Osteoblast (primary cell): ENCODE measurements at regions not wholly inside any gene's neighbourhood (a gene's known extent, or its start where the extent isn't known, plus 50 kb on each side); places are given as distances from the start of the nearest gene placed in this dataset.

Source experiments
- DNase-seq: peaks from one replicate; pipeline ENCODE4 v3.0.0; 2011; ENCODE audit warnings: low spot score, mixed read lengths; ENCODE audit not compliant: insufficient read length; ENCODE audit errors: missing footprints
- H2AFZ ChIP-seq: 2 replicates; pipeline ENCODE4 v1.6.0; 2011; ENCODE audit warnings: mild to moderate bottlenecking, low read length
- H3K27ac ChIP-seq: 2 replicates; pipeline ENCODE4 v1.5.1; 2011; ENCODE audit warnings: mild to moderate bottlenecking, low read depth, low read length, moderate library complexity
- H3K27me3 ChIP-seq: 2 replicates; pipeline ENCODE4 v1.6.0; 2012; ENCODE audit warnings: mild to moderate bottlenecking, control low read depth, inconsistent platforms, low read length, moderate library complexity; ENCODE audit not compliant: insufficient read depth
- H3K36me3 ChIP-seq: 2 replicates; pipeline ENCODE4 v1.5.1; 2011; ENCODE audit warnings: mild to moderate bottlenecking, low read length, control low read depth, moderate library complexity; ENCODE audit not compliant: insufficient read depth
- H3K4me1 ChIP-seq: 2 replicates; pipeline ENCODE4 v1.5.1; 2011; ENCODE audit warnings: mild to moderate bottlenecking, low read length, control low read depth, moderate library complexity; ENCODE audit not compliant: insufficient read depth
- H3K4me2 ChIP-seq: 2 replicates; pipeline ENCODE4 v1.6.0; 2011; ENCODE audit warnings: mild to moderate bottlenecking, low read length; ENCODE audit not compliant: insufficient read depth
- H3K4me3 ChIP-seq: fragments of 200-600 bp; sonication (generic); 3 replicates; pipeline ENCODE4 v1.5.1; 2012; ENCODE audit warnings: mild to moderate bottlenecking, low read length, inconsistent platforms; ENCODE audit not compliant: insufficient read depth
- H3K79me2 ChIP-seq: 2 replicates; pipeline ENCODE4 v1.6.0; 2012; ENCODE audit warnings: mild to moderate bottlenecking, low read length, control low read depth, inconsistent platforms; ENCODE audit not compliant: insufficient read depth
- H3K9me3 ChIP-seq: 2 replicates; pipeline ENCODE4 v1.5.1; 2011; ENCODE audit warnings: low read depth, low read length, control low read depth
- H4K20me1 ChIP-seq: 2 replicates; pipeline ENCODE4 v1.6.0; 2012; ENCODE audit warnings: mild to moderate bottlenecking, low read length, control low read depth; ENCODE audit not compliant: insufficient read depth
- TF ChIP-seq, protein P1 (sequence below): IDR thresholded peaks from 2 replicates; pipeline ENCODE4 v1.5.1; 2011; ENCODE audit warnings: mild to moderate bottlenecking, low read depth, low read length, moderate library complexity; ENCODE audit errors: extremely low read depth

DNA sequence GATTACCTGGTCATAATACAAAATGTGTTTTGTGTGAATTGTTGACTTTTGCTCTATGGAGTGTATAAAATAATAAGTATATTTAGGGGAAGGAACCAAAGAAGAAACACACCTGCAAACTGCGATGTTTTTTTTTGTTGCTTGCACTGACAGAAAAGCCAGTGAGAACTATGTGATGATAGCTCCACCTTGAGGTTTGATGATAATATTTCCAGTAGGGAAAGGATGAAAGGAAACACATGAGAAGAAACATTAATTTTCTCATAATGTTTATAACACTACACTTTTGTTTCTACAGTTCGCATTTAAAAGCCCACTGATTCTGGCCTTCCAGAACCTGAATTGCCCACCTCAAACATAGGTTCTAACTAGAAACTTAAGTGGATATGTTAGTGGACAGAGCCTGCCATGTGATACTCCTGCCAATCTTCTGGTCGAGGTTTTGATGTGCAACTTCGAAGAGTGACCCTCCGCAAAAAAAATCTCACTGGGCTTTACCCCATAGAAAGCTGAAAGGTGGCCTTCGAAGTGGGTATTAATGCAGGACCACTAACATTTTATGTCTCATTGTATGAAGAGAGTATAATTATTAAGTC, 476.4 kb upstream of the SPHKAP start:
- TF ChIP-seq, protein P1, sequence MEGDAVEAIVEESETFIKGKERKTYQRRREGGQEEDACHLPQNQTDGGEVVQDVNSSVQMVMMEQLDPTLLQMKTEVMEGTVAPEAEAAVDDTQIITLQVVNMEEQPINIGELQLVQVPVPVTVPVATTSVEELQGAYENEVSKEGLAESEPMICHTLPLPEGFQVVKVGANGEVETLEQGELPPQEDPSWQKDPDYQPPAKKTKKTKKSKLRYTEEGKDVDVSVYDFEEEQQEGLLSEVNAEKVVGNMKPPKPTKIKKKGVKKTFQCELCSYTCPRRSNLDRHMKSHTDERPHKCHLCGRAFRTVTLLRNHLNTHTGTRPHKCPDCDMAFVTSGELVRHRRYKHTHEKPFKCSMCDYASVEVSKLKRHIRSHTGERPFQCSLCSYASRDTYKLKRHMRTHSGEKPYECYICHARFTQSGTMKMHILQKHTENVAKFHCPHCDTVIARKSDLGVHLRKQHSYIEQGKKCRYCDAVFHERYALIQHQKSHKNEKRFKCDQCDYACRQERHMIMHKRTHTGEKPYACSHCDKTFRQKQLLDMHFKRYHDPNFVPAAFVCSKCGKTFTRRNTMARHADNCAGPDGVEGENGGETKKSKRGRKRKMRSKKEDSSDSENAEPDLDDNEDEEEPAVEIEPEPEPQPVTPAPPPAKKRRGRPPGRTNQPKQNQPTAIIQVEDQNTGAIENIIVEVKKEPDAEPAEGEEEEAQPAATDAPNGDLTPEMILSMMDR, result peak; percentile 60
- DNase-seq, result no peak
- Histone ChIP-seq H4K20me1 (no peaks in the 10 kb centered on the region), H3K4me1 (peaks cover 2% of the 10 kb centered on the region), H3K4me2 (no peak overlapping the region), H2AFZ (no peak overlapping the region), H3K27me3 (peaks cover 30% of the 10 kb centered on the region), H3K27ac (no peak overlapping the region), H3K36me3 (no peaks in the 10 kb centered on the region), H3K9me3 (no peaks in the 10 kb centered on the region), H3K79me2 (no peaks in the 10 kb centered on the region), H3K4me3 (no peak overlapping the region)

GRCh38 chr2:228655331-228655730, 473.8 kb upstream of the SPHKAP start:
- no peak overlapping the region for H3K4me2 ChIP-seq
- no peaks in the 10 kb centered on the region for H3K36me3 ChIP-seq
- H3K27me3 ChIP-seq, result peaks cover 16% of the 10 kb centered on the region
- DNase-seq, result no peak
- H3K9me3 ChIP-seq, result no peaks in the 10 kb centered on the region
- H3K4me1 ChIP-seq, result peaks cover 2% of the 10 kb centered on the region
- TF ChIP-seq, protein P1, result no peak
- H4K20me1 ChIP-seq, result no peaks in the 10 kb centered on the region
- H3K27ac ChIP-seq, result no peak overlapping the region
- H3K4me3 ChIP-seq, result no peak overlapping the region
- no peak overlapping the region for H2AFZ ChIP-seq
- H3K79me2 ChIP-seq, result no peaks in the 10 kb centered on the region

GRCh38 chr2:228654707-228655106, 473.2 kb upstream of the SPHKAP start:
- Histone ChIP-seq H4K20me1 (no peaks in the 10 kb centered on the region), H2AFZ (no peak overlapping the region), H3K4me2 (no peak overlapping the region)

DNA sequence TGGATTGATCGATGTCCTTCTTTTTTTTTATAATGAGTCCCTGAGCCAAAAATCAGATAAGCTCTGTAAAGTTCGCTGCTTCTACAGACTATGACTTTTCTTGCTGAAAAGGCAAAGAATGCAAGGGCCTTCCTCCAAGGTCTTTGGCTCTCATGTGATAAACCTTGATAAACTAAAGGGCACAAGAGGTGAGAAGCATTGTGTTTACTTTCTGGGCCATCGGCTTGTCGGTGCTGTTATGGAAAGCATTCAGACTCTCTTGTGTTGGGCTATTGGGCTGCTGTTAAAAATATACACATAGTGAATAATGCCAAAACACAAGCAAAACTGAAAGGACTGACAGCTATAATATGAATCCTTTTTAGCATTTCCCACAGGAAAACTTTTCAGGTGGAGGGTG, 472.4 kb upstream of the SPHKAP start:
- Histone ChIP-seq H3K27me3 (peaks cover 10% of the 10 kb centered on the region), H3K4me3 (no peak overlapping the region), H3K9me3 (no peaks in the 10 kb centered on the region), H3K36me3 (no peaks in the 10 kb centered on the region), H3K79me2 (no peaks in the 10 kb centered on the region), H3K4me1 (no peaks in the 10 kb centered on the region), H2AFZ (no peak overlapping the region), H4K20me1 (no peaks in the 10 kb centered on the region), H3K4me2 (no peak overlapping the region), H3K27ac (no peak overlapping the region)
- TF ChIP-seq, protein P1, result no peak
- no peak for DNase-seq

More at GRCh38 chr2:228654707-228655106, 473.2 kb upstream of the SPHKAP start:
- peaks cover 2% of the 10 kb centered on the region for H3K4me1 ChIP-seq
- H3K27me3 ChIP-seq, result peaks cover 10% of the 10 kb centered on the region
- no peaks in the 10 kb centered on the region for H3K79me2 ChIP-seq
- TF ChIP-seq, protein P1, result no peak
- no peaks in the 10 kb centered on the region for H3K9me3 ChIP-seq
- DNase-seq, result no peak
- H3K36me3 ChIP-seq, result no peaks in the 10 kb centered on the region
- H3K4me3 ChIP-seq, result no peak overlapping the region
- H3K27ac ChIP-seq, result no peak overlapping the region
